ENCODE measurements at regions not wholly inside any gene's neighbourhood (a gene's known extent, or its start where the extent isn't known, plus 50 kb on each side); places are given as distances from the start of the nearest gene placed in this dataset.

GRCh38 chrX:6906608-6907007 is 240.9 kb upstream of the STS start:
- DNase-seq (ENCODE audit: low read depth): no peak

DNA sequence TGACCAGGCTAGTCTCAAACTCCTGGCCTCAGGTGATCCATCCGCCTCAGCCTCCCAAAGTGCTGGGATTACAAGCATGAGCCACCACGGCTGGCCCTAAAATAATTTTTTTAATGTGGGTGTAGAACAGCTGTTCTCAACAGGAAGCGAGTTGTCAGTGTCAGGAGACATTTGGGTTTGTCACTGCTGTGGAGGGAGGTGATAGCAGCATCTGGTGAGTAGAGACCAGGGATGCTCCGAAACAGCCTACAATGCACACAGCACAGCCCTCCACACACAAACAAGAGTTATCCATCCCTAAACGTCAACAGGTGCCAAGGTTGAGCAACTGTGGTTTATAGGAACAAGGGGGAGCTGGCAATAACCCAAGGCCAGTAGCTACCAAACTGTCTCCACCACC is 243.4 kb upstream of the STS start:
- DNase-seq (ENCODE audit: low read depth): no peak

DNA sequence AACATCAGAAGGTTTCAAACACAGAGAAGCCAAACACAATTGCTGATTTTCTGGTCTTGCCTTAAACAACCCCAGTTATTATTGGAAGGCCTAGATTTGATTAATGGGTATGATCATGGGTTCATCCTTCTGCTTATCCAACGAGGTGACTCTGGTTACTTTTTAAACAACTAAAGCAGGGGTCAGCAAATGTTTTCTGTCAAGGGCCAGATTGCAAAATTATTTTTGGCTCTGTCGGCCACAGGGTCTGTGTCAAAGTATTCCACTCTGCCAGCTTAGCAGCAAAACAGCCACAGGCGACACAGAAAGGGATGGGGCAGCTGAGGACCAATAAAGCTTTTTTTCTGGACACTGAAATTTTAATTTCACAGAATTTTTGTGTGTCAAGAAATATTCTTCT is 249.1 kb upstream of the STS start:
- no peak for DNase-seq (ENCODE audit: low read depth)

GRCh38 chrX:6891404-6891803 is 256.1 kb upstream of the STS start:
- DNase-seq (ENCODE audit: low read depth): no peak

GRCh38 chrX:6890544-6891261 is 256.8 kb upstream of the STS start:
- DNase-seq (ENCODE audit: low read depth): no peak

- DNase-seq (ENCODE audit: low read depth): no peak
Observed at GRCh38 chrX:6885909-6886308, 261.6 kb upstream of the STS start.

DNA sequence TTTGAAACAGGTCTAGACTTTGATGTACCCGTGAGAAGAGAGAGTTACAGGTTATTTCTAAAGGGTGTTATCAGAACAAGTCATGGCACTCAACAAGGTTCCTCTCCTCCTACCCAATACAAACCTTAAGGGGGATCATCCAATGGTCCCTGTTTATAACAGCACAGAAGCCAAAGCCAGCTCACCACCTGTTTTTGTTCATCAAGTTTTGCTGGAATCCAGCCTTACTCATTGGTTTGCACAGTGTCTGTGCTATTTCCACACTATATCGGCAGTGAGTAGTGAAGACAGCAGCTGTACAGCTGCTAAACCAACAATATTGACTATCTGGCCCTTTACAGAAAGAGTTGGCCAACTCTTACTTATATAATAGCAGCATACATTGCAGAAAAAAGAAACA is 262.1 kb upstream of the STS start:
- no peak for DNase-seq (ENCODE audit: low read depth)

DNA sequence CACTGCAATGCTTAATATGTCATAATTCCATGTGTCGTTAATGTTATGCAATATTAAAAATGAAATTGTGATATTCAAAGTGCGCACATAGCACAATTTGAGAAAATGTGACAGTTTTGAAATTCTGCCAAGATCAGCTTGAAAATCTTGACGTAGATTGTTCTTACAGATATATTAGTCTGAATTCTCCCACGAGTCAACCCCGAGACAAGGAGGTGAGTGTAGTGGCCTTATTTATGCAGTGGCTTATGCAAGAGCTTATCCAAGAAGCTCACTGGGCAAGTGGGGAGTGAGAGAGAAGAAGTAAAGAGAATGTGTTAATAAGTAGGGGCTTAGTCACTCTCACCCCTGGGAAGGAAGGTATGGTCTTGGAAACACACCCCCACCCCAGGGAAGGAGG is 286.1 kb upstream of the STS start:
- no peak for DNase-seq (ENCODE audit: low read depth)

DNA sequence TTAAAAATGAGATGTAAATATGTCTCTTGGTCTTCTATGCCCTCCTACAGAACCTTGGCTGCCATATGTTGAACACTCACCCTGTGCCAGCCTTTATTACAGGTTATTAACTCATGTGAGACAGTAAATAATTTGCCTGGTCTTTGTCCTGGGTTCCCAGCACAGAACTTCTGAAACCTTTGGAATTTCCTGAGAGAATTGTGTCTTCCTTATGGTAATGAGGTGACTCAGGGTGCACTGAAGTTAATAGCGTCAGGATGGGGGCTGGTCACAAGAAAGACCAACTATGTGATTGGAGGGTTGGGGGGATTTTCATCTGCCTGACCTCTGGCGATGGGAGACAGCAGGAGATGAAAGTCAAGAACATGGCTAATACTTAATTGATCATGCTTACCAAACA is 289.8 kb upstream of the STS start:
- no peak for DNase-seq (ENCODE audit: low read depth)

- no peak for DNase-seq (ENCODE audit: low read depth)
Observed at GRCh38 chrX:6856471-6856870, 291.0 kb upstream of the STS start.

GRCh38 chrX:6852869-6853268 is 294.6 kb upstream of the STS start:
- DNase-seq (ENCODE audit: low read depth): no peak

GRCh38 chrX:6852121-6852520 is 295.4 kb upstream of the STS start:
- DNase-seq (ENCODE audit: low read depth): no peak

DNA sequence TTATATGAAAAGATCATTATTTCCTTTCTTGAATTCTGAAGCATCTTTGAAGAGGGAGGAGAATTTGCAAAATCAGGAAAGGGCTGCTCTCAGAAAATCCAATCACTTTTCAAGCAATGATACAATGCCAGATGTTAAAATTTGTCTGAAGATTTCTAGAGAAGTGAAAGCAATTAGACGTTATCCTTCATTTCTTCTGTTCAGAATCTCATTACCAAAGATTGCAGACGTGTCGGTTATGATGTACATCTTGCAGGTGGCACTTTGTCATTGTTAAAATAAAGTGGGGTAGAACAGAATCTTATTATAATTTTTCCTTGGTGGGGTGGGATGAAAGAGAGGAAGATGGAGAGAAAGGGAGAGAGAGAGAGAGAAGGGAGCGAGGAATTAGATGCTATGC is 296.4 kb upstream of the STS start:
- DNase-seq (ENCODE audit: low read depth): no peak

DNA sequence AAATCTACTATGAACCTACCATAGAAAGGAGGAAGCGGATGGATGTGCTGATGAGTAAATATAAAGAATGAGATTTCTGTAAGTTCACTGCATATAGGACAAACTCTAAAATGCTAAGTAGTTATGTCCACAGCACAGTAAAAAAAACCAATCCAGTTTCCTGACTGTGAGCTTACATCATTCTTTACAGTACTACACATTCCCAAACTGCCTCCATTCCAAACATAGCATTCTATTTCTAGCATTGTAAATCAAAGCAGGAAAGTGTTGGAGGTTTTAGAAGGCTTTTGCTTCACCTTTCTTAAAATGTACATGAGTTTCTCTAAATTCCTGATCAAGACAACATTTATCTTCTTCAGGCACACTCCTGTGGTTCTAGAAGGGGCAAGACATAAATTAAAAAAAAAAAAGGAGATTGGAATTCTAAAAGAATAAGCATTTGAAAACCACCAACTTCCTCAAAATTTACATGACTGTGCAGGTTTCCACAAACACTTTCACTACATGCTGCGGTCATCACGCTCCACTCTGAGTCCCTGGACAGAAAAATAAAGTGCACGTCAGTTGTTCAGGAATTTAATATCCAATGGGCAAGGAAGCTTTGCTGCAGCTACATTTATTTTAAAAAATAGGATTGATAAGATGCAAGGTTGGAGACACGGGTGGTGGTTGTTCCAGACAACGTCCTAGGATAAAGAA is 297.6 kb upstream of the STS start:
- DNase-seq (ENCODE audit: low read depth): no peak

- no peak for DNase-seq (ENCODE audit: low read depth)
Observed at GRCh38 chrX:6832619-6833018, 297.7 kb upstream of the VCX3A start.

DNA sequence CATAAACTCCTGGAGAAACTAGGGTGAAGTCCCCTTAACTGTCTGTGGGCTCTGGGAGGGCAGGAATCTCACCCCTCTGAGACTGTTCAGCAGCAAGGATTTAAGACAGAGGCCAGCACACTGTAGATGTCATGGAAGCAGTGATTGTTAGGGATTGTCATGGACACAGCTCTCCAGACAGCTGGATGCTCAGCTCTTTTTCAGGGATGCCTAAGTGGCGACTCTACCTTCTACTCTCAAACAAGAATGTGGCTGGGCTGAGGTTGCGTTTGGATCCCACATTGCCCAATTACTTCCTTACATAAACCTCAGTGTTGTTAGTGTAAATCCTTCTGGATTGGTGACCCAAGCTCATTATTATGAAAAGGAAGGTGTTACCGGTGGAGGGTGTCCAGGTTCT is 291.9 kb upstream of the VCX3A start:
- no peak for DNase-seq (ENCODE audit: low read depth)

DNA sequence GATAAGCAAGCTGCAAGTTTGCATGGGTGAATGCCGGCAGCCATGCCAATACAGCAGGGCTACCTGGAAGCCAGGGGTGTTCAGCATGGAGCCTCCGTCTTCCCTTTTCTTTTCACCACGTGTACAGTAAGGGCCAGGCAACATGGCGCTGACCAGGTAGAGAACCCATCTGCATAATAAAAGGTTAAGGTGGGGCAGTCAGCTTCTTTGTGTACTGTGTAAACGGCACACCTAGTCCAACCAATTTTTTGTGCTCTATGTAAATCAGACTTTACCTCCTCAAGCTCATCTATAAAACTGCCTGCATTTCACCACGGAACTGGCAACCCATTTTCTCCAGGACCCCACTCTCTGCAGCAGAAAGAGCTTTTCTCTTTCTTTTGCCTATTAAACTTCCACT is 286.8 kb upstream of the VCX3A start:
- no peak for DNase-seq (ENCODE audit: low read depth)

DNA sequence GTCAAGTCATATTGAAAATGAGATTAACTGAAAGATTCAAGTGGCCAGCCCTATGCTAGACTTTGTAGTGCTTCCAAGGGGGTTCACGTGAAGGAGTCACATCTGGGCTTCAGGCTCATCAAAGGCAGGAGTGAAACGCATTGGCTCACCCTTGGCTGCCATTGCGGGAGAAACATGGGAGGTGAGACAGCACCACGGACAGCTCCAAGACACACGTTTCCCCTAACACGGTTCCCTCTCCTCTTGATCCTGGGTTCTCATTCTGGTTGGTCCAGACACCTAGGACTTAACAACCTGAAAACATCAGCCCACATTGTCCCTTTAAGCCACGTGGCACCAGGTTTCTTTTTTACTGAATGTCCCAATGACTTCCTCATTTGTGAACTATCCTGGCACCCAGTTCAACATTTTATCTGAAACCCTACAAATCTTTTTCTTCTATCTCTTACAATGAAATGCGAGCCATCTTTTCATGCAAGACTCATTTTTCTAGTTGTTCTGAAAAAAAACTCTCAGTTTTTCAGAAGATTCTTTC is 279.0 kb upstream of the VCX3A start:
- no peak for DNase-seq (ENCODE audit: low read depth)

- no peak for DNase-seq (ENCODE audit: low read depth)
Observed at GRCh38 chrX:6812087-6812486, 277.2 kb upstream of the VCX3A start.

- no peak for DNase-seq (ENCODE audit: low read depth)
Observed at GRCh38 chrX:6810776-6811175, 275.9 kb upstream of the VCX3A start.

DNA sequence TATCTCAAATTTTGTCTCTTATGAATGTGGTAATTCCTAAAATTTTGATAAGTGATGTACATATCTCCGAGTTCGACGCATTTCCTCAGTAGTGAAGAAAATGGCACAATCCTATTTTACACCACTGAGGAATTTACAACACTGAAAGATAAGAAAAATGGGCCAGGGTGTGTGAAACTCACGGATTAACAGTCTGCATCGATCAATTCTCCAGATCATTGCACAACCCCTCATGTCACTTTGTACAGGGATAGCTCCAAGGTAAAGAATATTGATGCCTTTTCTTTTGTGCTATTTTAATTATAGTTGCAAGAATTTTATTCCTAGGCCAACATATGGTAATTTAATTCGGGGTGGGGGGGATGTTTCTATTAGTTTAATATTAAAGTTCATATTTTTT is 268.7 kb upstream of the VCX3A start:
- no peak for DNase-seq (ENCODE audit: low read depth)

DNA sequence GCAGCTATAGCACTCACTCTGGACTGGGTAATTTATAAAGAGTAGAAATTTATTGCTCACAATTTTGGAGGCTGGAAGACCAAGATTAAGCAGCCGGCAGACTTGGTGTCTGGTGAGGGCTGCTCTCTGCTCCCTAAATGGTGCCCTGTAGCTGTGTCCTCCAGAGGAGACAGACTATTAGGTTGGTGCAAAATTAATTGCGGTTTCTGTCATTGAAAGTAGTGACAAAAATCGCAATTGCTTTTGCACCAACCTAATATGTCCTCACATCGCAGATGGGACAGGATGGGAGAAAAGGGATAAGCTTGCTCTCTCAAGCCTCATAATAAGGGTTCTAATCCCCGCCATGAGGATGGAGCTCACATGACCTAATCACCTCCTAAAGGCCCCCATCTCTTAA is 258.1 kb upstream of the VCX3A start:
- no peak for DNase-seq (ENCODE audit: low read depth)

DNA sequence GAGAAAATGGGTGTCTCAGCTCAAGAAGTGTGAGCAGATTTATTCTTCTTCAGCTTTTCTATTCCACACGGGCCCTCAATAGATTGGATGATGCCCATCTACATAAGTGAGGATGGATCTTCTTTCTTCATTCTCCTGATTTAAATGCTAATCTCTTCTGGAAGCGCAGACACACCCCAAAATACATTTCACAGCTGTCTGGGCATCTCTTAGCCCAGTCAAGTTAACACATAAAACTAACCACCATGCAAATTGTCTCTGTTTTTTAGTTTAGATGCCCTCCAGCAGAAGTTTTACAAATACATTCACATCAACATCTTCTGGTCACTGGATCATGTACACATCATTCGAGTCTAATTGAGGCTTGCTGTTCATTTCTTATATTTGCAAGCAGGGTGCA is 249.0 kb upstream of the VCX3A start:
- DNase-seq (ENCODE audit: low read depth): no peak

GRCh38 chrX:6782831-6783230 is 247.9 kb upstream of the VCX3A start:
- no peak for DNase-seq (ENCODE audit: low read depth)
